ENCODE measurements at regions not wholly inside any gene's neighbourhood (a gene's known extent, or its start where the extent isn't known, plus 50 kb on each side); places are given as distances from the start of the nearest gene placed in this dataset.

DNA sequence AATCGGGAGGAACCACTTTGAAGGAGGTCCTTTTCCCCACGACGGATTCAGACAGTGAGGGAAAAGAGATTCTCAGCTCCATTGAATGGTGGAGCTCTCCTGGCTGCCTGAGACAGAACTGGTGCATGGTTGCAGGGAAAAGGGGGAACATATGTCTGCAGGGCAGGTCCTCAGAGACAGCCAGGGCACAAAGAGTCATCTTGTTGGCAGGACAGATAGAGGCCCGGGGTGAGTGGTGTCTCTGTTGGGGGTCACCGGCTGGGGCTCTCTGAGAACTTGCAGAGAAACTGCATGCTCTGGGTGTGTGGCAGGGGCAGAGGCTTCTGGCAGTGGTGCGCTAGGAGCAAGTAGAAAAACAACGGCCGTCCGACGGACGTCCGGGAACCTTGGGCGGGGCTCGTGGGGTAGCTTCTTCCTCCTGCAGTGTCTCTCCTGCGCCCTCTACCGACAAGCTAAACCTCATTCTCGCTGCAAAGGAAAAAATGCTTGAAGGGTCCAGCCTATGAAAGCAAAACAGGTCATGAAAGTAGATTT is 94.3 kb downstream of the CDCA7 start:
- TF ChIP-seq CTCF (IDR thresholded peaks at IDR 0.05; ENCODE audit: borderline replicate concordance, control extremely low read depth, extremely low read depth, insufficient read depth, missing control alignments) = peak; percentile 33
- DNase-seq (ENCODE audit: low spot score) = peak; percentile 70
- in situ Hi-C loops (cut with MboI; ENCODE audit: low sequenced_read_pairs, unreplicated experiment) = no loop called here

DNA sequence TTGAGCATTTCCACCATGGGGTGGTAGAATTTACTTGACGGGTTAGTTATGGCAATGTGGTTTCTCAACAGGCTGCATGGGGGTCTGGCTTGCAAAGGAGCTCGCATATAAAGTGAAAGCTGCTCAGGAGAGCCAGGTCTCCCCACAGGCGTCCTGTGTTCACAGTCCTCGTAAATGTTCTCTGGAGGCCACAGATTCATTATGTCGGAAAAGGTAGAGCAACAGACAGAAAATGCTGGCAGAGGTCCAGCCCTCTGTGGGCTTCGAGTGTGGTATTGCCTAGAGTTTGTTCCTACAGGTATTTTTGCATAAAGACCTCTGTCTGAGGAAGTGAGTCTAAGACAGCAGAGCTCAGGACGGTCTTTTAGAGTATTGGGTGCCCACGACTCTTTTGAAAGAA is 96.4 kb downstream of the CDCA7 start:
- no peak for DNase-seq (ENCODE audit: low spot score)
- in situ Hi-C loops (cut with MboI; ENCODE audit: low sequenced_read_pairs, unreplicated experiment) = no loop called here
- no peak for TF ChIP-seq CTCF (IDR thresholded peaks at IDR 0.05; ENCODE audit: borderline replicate concordance, control extremely low read depth, extremely low read depth, insufficient read depth, missing control alignments)

DNA sequence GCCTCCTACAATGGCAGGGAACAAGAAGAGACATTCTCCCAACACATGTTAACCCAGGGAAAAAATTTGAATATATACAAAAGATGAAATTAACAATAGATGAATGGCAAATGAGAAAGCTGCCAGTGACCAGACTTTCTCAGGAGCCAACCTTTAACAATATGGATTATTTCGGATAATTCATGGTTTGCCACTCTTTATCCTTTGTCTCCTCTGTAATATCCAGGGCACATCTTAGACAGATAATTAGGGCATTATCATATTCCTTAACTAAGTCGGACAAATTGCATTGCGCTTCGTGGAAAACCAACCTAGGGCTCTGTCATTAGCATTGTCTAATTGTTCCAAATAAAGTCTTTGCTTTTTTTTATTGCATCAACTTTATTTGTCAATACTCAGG is 97.3 kb downstream of the CDCA7 start:
- no peak for TF ChIP-seq CTCF (IDR thresholded peaks at IDR 0.05; ENCODE audit: borderline replicate concordance, control extremely low read depth, extremely low read depth, insufficient read depth, missing control alignments)
- in situ Hi-C loops (cut with MboI; ENCODE audit: low sequenced_read_pairs, unreplicated experiment) = no loop called here
- DNase-seq (ENCODE audit: low spot score) = no peak

DNA sequence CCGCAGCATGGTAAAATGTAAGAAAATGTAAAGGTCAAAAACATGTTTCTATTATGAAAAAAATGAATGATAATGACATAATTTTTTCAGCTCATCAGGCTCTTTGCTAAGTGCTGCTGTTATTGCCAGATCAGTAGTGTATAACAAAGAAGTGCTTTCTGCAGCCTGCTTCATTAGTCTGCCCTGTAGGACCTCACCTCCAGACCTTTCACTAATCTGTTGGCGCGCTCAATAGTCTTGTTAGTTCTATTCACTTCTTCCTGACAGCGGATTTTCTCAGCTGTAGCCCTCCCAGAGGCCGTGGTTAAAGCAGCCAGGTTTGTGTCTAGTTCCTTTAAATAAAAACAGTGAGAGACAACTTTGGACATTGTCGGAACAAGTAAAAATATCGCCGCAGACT is 97.7 kb downstream of the CDCA7 start:
- in situ Hi-C loops (cut with MboI; ENCODE audit: low sequenced_read_pairs, unreplicated experiment) = no loop called here
- no peak for TF ChIP-seq CTCF (IDR thresholded peaks at IDR 0.05; ENCODE audit: borderline replicate concordance, control extremely low read depth, extremely low read depth, insufficient read depth, missing control alignments)
- DNase-seq (ENCODE audit: low spot score) = no peak

DNA sequence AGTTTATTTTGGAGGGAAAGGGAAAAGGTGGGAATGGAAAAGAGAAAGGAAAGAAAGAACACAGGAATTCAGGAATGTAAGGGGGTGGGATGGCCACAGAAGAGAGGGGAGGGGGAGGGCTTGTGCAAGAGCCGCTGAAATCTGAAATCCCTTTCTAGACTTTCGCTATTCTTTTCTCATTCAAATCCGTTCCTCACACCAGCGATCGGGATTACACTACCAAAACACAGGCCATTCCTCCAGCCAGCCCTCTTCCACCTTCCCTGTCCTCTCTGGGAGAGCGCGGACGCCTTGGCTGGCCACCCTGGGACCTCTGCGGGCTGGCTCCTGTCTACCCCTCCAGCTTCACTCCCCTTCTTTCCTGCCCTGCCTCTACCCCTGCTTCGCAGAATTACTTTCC is 102.3 kb downstream of the CDCA7 start:
- no peak for TF ChIP-seq CTCF (IDR thresholded peaks at IDR 0.05; ENCODE audit: borderline replicate concordance, control extremely low read depth, extremely low read depth, insufficient read depth, missing control alignments)
- in situ Hi-C loops (cut with MboI; ENCODE audit: low sequenced_read_pairs, unreplicated experiment) = no loop called here
- DNase-seq (ENCODE audit: low spot score) = no peak

DNA sequence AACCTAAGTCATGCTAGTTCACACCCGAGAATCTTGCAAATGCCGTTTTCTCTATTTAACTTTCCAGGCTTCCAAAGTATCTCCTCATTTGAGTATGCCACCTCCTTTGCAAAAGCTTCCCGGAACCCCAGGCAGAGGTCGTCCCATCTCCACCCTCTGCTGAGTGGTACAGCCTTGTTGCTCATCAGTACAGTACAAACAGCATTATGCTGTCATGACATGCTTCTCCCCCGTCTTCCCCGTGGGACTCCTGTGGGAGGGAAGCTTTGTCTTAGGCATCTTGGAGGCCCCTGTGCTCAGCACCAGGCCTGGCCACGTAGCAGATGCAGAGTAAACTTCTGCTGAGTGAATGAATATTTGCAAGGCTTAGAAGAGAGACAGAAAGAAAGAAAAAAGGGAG is 102.7 kb downstream of the CDCA7 start:
- in situ Hi-C loops (cut with MboI; ENCODE audit: low sequenced_read_pairs, unreplicated experiment) = no loop called here
- DNase-seq (ENCODE audit: low spot score) = no peak
- no peak for TF ChIP-seq CTCF (IDR thresholded peaks at IDR 0.05; ENCODE audit: borderline replicate concordance, control extremely low read depth, extremely low read depth, insufficient read depth, missing control alignments)

Measured in GM13976 (cell line).